Islet precursor cell (in vitro differentiated cells): ENCODE measurements at regions not wholly inside any gene's neighbourhood (a gene's known extent, or its start where the extent isn't known, plus 50 kb on each side); places are given as distances from the start of the nearest gene placed in this dataset.

Experiments used
- DNase-seq: peaks from one replicate; pipeline ENCODE4 v3.0.0-alpha.2; 2018

GRCh38 chr4:178633263-178633662, 1191.0 kb upstream of the AGA start:
- no peak for DNase-seq

DNA sequence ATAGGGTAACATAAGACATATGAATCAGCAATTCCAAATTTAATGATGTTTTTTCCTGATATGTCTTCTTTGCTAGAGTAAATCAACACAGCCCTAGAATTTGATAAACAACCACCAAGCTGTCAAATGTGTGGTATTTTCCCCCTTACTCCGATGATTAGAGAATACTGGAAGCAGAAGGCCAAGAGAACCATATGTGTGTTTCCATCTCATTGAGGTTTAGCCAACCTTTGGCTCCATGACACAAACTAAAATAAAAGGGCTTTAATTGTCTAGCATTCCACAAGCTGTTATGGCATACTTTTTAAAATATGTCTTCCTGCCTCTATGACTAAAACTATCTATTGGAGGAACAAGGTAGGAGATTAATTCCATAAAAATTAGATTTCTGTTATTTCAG, 1222.4 kb upstream of the AGA start:
- DNase-seq, result no peak

GRCh38 chr4:178665916-178666315, 1223.7 kb upstream of the AGA start:
- DNase-seq, result no peak

GRCh38 chr4:178671766-178672165, 1229.5 kb upstream of the AGA start:
- DNase-seq, result no peak

GRCh38 chr4:178672512-178672911, 1230.3 kb upstream of the AGA start:
- no peak for DNase-seq

DNA sequence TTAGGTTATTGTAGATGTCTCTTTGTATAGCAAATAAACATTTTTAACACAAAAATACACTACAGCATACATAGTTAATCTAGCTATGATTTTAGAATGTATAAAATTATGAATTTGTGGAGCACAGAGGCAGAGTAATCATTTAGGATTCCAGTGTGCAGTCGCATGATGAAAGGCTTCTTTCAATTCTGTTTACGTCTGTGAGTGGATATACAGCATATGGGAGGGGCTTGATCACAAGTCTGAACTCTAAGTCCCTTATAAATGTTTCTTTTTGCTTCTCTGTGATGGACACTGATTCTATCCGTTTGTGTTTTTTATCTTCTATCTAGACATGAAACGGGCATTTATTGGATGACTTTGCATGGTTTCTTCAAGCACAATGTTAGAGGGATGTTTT, 1239.6 kb upstream of the AGA start:
- DNase-seq, result no peak

GRCh38 chr4:178689926-178690325, 1247.7 kb upstream of the AGA start:
- no peak for DNase-seq

- DNase-seq, result no peak
Measured at GRCh38 chr4:178693816-178694215, 1251.6 kb upstream of the AGA start.

DNA sequence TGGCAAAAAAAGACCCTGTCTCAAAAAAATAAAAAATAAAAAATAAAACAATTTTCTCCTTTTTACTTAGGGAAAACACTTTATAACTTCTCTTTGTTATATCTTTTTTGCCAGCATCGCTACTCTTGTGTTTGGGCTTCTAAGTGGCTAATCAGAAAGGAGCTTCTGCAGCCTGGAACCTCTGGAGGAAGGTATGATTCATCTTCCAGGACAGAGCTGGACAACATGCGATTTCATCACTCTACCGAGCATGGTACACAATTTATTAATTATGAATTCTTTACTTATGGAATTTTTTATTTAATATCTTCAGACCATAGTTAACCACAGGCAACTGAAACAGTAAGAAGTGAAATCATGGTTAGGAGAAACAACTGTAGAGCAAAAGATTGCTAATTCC, 1254.3 kb upstream of the AGA start:
- DNase-seq, result no peak

GRCh38 chr4:178712486-178712885, 1270.2 kb upstream of the AGA start:
- DNase-seq, result no peak

DNA sequence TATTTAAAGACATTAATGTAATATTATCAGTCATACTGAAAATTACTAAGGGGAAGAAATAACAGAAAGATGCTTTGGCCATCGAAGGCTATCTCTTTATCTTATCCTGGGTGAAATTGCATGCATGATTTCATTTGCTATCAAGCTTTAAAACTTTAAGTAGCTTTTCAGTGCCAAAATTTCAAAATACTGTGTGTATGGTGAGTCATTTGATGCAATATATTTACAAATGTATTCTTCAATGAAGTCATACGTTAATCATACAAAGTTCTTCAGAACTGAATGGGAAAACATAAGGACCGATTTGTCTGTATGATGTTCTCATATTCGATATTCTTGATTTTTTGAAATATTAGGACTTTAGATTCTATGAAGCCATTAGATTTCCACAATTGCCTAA, 1295.8 kb upstream of the AGA start:
- no peak for DNase-seq

DNA sequence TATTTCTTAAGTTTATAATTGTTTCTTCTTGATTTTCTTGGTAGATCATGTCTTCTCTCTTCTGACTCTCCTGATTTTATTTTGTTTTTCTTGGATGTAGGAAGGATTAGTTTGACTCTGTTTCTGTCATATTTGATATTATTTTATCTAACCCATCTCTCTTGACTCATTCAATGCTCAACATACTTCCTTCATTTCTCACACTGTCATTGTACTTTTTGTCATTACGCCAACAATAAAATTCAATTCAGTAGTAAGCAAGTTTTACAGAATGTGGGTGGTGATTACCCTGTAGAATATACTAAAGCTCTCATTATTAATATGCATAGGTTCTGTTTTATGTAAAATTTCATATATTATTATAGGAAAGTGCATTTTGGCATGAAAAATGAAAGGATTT, 1303.0 kb upstream of the AGA start:
- no peak for DNase-seq

DNA sequence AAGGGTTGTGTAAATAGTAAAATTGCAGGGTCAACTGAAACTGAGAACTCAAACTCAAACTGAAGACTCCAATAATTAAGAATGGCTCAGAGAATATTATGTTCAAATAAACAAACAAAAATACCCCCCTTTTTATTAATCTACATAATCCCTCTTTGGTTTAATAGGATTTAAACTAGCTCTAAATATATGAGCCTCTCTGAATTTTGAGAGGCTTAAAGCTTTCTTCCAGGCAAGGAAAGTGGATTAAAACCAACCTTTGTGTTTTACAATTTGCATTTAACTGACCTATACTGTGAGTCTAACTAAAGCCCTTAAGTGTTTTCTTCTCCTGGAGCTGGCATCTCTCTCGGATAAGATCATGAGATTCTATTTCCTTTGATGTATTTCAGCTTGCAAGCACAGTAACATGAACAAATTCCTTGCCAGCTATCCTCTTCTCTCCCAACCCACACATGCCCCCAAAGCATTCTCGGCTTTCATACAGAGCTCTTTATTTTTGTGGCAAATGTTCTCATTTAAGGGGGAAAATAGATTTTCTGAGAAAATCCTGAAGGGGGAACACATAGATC, 1310.8 kb upstream of the AGA start:
- no peak for DNase-seq

DNA sequence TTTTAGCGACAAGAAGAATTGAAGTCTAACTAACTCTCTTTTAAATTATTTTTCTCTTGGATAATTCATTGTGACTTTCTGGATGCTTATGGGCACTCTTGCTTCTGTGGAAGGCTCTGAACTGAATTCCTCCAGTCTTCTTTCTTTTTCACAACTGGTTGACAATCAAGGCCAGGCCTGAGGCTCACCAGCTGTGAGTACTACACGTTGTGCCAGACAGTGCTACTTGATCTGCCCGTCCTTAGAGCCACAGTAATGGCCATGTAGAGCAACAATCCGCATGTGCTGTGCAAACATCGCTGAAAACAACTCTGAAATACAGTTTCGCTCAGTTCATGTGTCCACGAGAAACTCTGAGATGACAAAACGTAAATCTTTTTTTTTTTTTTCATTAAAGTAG, 1336.3 kb upstream of the AGA start:
- no peak for DNase-seq

DNA sequence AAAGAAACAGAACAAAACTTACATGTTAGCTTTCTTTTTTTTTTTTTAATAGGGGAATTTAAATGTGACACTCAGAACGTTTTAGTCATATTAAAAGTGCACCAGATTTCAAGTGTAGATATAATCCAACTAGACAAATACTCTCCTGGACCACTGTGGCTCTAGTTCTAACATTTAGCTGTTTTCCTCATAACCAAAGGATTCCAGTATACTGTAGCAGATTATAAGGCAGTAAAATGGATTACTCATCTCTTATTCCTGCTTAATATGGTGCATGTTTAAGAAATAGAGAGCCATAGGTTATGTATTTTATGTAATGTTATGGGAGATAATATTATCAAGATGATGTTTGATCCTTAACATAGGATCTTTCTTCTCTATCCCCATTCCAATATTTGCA, 1339.5 kb upstream of the AGA start:
- DNase-seq, result no peak

DNA sequence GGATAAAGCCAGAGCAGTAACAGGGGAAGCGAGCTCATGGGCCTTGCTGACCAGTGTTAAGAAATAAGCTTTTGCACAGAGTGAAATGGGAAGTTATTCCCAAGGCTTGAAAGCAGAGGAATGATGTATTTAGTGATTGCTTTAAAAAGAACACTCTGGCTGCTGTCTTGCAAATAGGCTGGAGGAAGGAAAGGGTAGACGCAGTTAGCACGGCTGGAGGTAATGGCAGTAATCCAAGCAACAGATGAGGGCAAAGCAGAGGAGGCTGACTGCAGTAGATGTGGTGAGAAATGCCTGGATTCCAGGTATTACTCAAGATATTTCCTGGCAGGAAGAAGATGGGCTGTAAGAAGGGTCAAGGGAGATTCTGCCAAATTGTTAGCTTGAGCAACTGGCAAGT, 1342.3 kb upstream of the AGA start:
- no peak for DNase-seq

GRCh38 chr4:178789279-178789678, 1347.0 kb upstream of the AGA start:
- no peak for DNase-seq

DNA sequence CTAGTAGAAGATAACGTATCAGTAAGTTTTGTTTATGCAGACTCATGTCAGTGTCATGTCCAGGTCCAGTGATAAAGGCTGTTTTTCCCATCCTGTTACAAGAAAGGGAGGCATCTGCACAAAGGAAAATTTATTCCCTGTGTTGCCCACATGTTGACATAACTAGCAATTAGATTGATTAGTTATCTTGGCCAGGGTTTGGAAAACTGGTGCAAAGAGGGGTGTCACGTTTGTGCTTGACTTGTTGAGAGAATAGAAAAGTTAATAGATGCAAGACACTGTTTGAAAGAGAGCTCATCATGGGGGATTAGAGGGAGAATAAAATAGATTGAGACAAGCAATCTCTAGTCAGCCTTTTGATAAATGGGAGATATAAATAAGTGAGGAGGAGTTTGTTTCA, 1357.0 kb upstream of the AGA start:
- DNase-seq, result no peak

- no peak for DNase-seq
Measured at GRCh38 chr4:178808106-178808505, 1365.9 kb upstream of the AGA start.

GRCh38 chr4:178809921-178810320, 1367.7 kb upstream of the AGA start:
- DNase-seq, result no peak

GRCh38 chr4:178811356-178811755, 1369.1 kb upstream of the AGA start:
- no peak for DNase-seq

GRCh38 chr4:178812866-178813265, 1370.6 kb upstream of the AGA start:
- no peak for DNase-seq

GRCh38 chr4:178814908-178815307, 1372.7 kb upstream of the AGA start:
- DNase-seq, result no peak

DNA sequence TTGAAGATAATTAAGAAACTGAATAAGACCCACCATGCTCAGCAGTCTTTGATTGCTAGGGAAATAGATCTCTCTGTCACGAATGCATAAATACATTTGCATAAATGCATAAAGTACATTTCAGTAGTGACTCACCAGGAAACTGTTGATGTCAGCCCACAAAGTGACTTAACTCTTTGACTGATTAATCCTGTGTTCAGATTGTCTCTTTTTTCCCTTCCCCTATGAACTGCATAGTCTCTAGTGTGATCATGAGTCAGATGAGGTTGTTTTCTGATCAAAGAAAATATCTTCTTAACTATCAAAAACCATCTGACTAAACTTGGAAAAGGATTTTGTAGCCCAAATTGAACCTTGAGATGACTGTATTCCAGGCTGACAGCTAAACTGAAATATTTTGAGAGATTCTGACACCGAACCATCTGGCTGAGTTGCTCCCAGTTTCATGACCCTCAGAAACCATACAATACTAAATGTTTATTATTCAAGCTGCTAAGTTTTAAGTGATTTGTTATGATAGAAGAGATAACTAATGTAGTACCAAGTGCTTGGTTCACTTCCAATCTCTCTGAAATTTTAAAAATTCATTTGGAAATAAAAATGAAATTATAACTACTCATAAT, 1381.5 kb upstream of the AGA start:
- DNase-seq, result no peak

DNA sequence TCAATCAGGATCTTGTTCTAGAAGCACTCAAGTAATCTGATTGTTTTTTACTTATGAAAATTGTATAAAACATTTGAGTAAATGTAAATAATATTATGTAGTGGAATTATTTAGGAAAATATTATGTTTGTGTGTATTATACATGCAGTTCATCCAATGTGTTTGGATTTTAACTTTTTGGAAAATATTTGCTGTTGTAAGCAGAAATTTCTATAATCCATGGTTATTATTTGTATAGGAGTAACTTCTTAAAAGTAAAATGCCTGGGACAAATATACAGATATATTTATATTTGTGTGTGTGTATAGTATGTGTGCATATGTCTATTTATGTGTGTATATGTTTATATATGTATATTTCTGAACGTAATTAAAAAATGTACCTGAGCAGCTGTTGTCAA, 1394.6 kb upstream of the AGA start:
- DNase-seq, result no peak

DNA sequence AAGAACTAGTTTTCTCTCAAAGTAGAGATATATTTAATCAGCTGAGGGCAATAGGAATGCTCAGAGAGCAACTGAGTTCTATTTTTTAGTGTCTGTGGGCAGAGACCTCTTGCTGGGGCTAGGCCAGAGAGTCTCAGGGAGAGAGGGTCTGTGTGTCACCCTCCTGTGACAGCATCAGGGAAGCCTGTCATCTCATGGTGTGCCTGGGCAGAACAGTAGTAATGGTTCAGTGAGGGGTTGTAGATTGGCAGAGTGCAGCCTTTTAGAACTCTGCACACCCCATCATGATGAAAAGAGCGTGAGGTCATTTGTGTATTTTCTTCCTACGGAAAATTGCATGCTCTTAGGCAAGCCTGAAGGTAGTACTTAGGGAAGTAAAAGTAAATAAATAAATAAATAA, 1396.5 kb upstream of the AGA start:
- no peak for DNase-seq
